Activated T-helper 1 cell treated with Interleukin-2 at 50 U/mL for 16 hours (primary cell): ENCODE measurements at regions not wholly inside any gene's neighbourhood (a gene's known extent, or its start where the extent isn't known, plus 50 kb on each side); places are given as distances from the start of the nearest gene placed in this dataset.
A peak's percentile ranks its signal among the peaks of the same experiment; 100 is the strongest.
"Not testable (repeated sequence)": the region's sequence is repeated elsewhere in the genome, so short reads cannot be mapped to it uniquely, and the experiment has no call there.

Experiments used
- DNase-seq: peaks from one replicate; pipeline ENCODE4 v3.0.0-alpha.2; 2020; ENCODE audit warnings: low read depth

DNA sequence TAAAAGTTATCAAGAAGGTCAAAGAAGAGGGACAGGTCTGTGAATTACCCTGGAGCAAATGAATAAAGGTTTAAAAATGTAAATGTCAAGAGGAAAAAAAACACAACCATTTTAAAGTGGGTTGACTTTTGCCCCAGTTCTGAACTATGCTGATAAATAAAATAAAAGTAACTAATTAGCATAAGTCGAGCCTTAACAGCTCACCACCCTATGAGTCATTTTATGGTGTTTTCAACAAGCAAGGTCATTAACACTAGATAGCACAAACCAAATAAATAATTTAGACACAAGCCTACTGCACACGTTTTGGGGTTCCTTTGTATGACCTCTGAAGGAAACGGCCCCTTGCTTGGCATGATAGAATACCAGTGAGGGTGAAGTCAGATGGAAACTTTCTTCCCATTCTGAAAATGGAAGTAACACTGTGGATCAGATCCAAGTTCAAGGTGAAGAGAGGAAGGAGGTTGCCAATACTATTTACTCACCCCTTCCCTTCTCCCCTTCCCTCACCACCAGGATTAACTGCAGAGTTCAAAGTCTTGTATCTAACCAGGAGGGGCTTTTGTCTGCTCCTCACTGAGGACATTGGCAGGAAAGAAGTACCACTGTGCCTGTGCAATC, 380.0 kb upstream of the ACVR2A start:
- DNase-seq: no peak

- DNase-seq: no peak
Observed at GRCh38 chr2:147463881-147464520, 380.8 kb upstream of the ACVR2A start.

- no peak for DNase-seq
Observed at GRCh38 chr2:147460155-147460554, 384.7 kb upstream of the ACVR2A start.

DNA sequence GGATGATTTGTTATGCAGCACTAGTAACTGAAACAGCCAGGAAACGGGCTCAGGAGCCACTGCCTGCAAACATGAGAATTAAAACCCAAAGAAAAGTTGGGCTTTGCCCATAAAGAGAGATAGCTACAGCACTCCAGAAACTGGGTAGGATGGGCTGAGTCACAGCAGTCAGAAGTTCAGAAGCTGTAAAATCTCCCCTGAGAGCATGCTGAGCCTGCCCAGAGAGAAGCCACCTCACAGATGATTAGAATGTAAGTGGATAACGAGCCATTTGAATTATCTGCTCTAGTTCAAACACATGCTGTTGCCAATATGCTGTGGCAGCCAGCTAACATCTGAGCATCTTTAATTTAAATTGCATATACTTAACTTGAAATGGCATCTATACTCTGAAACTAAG, 388.1 kb upstream of the ACVR2A start:
- no peak for DNase-seq

GRCh38 chr2:147451902-147452515, 392.8 kb upstream of the ACVR2A start:
- no peak for DNase-seq

- DNase-seq: no peak
Observed at GRCh38 chr2:147450661-147451510, 393.9 kb upstream of the ACVR2A start.

DNA sequence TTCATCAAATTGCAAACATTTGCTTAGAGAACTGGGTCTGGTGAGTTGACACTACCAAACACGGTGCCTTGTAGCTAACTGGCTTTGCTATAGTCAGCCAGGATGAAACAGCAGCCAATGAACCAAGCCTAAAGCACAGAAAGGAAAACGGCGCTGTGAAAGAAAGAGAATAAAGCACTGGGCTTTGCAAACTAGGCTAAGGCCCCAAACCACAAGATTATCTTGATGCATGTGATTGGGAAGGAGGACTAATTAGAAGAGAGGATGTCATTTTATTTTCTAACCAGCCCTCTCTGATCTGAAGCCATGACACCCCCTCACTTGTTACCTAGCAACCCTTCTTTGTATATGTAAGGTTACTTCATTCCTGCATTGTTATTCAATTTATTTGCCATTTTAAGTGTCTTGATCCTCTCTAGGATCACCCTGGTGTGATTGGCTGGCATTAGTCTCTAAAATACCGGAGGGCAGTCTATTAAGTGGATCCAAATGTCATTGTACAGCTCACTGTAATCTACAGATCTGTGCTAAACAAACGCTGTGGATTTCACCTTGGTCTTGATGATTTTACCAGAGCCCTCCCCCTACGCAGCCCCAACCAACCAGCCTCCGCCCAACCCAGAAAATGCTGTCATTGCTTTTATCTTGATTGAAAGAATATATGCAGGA, 395.4 kb upstream of the ACVR2A start:
- peak; percentile 3 for DNase-seq

DNA sequence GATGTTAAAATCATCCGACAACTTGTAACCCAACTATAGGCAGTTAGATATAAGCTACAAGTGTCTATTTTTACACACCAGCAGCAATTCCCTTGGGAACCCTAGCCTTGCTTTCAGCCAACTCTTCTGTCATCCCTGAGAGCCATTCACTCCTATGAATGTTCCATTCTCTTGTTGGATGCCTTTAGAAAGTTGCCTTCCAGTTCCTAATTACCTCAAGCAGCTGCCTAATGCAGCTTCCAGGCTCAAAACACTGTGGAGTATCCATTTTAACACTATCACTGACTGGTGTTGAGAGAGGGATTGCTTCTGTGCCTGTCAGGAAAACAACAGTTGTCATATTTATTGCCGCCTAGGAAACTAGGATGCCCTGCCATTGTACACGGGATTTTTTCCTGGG, 402.0 kb upstream of the ACVR2A start:
- DNase-seq: no peak

DNA sequence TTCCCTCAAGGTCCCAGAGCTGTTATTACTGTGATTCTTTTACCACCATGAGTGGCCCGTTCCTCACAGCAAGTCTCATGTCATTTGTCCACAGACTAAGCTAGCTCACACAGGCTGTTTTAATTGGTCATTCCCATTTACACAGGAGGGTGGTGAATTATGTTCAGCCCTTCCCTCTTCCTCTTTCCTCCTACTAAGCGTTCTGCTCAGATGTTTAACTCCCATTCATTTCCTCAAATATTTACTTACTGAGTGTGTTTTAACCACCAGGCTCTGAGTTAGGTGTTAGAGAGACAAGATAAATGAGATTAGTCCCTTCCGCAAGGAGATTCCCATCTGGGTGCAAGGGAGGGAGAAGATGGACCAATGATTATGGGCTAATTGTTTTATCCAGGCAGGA, 403.6 kb upstream of the ACVR2A start:
- DNase-seq: no peak

GRCh38 chr2:147440734-147441133, 404.1 kb upstream of the ACVR2A start:
- no peak for DNase-seq

DNA sequence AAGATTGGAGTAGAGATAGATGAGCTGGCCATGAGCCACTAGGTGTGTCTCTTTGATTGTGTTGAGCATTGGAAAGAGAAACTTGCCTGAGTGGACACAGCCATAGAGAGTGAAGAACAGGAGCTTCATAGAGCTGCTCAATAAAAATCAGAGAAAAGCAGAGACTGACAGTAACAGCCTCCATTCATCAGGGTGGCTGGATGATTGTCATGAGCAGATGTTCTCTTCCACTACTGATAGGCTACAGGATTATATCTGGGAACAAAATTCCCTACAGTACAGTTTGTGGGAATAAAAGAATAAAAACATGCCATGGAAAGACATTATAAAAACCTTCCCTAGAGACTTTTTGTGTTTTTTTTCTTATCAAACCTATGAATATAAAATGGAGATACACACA, 404.8 kb upstream of the ACVR2A start:
- no peak for DNase-seq

GRCh38 chr2:147438882-147439281, 405.9 kb upstream of the ACVR2A start:
- no peak for DNase-seq

DNA sequence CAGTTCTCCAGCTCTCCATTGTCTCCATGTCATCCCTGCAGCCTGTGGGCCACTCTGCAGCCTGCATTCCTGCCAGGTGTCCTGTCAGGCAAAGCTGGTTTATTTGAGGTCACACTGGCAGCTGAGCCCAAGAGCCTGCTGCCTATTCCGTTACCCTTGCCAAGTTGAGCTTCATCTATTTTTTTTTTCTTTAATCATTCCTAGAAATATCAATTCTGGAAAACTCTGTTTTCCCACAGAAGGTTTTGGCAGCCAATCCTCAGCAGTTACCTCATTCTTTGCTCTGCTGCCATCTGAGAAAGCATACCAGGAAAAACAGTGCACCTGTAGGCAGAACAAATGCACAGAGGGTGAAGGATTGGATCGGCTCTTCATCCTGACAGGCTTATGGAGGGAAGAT, 411.0 kb upstream of the ACVR2A start:
- no peak for DNase-seq

DNA sequence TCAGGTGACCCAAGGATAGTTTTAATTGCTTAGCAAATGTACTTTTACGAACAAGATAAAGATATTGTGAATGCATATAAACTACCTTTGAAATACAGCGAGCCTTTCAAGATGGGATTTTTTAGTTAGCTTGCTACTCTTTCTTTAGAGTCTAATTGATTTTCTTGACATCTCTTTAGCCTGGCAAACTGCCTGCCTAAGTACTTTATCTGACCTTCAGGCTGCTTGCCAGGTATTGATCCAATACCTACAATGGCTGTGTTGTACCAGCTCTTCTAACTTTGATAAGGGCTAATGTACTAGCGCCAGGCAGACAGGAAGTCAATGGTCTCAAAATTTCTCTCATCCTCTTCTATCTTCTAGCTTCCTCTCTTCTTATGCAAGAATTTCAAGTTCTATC, 414.4 kb upstream of the ACVR2A start:
- DNase-seq: no peak

DNA sequence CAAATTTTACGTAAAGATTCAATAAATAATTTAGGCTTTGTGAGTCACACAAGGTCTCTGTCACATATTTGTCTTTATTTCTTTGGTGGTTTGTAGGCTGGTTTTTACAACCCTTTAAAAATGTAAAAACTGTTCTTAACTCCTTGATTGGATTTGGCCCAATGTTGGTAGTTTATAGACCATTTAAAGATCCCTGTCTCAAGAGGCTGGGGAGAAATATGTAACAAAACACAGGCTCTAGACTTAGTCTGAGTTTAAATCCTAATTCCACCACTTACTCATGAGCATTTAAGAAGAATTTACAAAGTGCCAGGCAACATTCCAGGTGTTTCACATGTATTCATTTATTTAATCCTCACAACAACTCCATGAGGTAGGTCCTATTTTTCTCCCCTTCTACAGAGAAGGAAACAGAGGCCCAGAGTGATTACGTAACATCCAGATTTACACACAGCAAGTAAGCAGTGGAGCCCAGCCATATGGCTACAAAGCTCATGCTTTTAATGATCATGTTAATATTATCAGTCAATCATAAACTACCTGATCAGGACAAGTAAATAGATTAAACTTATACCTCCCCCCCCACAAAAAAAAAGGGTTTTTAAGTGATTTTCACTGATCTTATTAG, 416.6 kb upstream of the ACVR2A start:
- DNase-seq: no peak

DNA sequence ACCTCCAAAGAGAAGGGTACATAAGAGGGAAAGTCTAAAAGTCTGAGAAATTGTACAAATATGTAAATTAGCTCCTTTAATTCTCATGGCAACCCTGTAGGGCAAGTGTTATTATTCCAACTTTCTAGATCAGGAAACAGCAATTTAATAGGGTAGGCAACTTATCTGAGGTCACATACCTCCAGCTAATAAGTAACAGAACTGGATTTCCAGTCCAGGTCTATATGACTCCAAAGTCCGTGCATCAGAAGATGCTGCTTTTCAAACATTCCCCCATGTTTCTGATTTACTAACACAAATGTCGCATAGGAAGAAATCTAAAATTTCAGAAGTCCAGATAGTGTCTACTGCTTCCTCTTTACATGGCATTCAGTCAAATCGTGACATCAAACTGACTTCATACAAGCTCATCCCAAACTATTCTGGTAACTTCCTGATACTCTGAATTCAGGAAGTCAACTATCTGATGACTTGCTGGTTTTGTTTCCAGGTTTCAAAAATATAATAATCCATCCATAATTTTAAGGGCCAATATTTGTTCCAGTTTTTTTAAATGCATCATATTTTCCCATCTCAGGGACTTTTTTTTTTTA, 419.3 kb upstream of the ACVR2A start:
- DNase-seq: no peak

DNA sequence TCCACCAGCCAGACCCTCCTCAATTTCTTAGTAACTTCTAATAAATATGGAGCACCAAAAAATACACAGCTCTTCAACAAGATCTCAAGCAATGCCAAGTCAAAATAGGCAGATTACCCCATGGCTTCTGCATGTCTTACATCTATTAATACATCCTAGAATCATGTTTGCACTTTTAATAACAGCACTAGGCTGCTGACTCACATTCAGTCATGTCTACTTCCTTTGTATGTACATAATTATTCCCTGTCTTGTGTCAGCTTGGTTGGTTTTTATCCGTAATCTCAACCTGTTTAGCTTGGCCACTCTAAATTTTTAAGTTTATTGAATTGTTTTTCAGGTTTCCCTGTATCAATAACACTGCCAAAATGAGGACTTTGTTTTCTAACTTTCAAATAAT, 420.1 kb upstream of the ACVR2A start:
- DNase-seq: no peak

- no peak for DNase-seq
Observed at GRCh38 chr2:147420947-147421675, 423.7 kb upstream of the ACVR2A start.

GRCh38 chr2:147420517-147420916, 424.3 kb upstream of the ACVR2A start:
- DNase-seq: no peak

DNA sequence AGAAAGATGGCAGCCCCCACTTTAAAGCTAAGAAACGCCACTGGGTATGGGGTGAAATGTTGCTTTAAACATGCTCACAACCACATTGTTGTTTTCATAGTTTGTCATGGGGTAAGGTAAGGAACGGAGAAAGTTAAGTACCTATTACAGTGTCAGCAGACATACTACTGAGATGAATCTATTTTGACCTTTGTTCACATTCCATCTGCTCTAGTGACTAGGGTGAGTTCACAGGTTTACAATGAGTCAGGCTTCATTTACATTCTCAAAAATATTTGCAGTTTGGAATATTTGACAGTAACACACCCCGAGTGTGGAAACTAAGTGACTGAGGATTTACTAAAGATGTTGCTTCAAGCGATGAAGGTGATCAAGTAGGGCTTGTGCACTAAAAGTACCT, 428.7 kb upstream of the ACVR2A start:
- DNase-seq: no peak

GRCh38 chr2:147414656-147415055, 430.2 kb upstream of the ACVR2A start:
- DNase-seq: not testable (repeated sequence)
